Endothelial cell of umbilical vein (primary cell): ENCODE measurements at regions not wholly inside any gene's neighbourhood (a gene's known extent, or its start where the extent isn't known, plus 50 kb on each side); places are given as distances from the start of the nearest gene placed in this dataset.

Experiments
- BruUV-seq: library from RNA; stranded (reverse); fragments of 400-500 nt; replicated peaks from 2 replicates; lab custom pipeline; 2021; lab: Mats Ljungman, UMichigan
- CTCF ChIA-PET: fragments of 300-600, 350-600 bp; sonication (Branson Sonifier 250); formaldehyde crosslinking; loops from one replicate; lab custom pipeline; 2021; ENCODE audit warnings: antibody characterized with exemption, inconsistent platforms; lab: Charles Lee
- POLR2A ChIA-PET: fragments of 300-600, 350-600 bp; sonication (Branson Sonifier 250); formaldehyde crosslinking; loops from one replicate; lab custom pipeline; 2021; ENCODE audit warnings: antibody characterized with exemption, inconsistent platforms; lab: Charles Lee
- DNase-seq: peaks from one replicate; pipeline ENCODE4 v3.0.0-alpha.2; 2011; ENCODE audit warnings: low read depth, low spot score
- FAIRE-seq: peaks from 2 replicates; lab custom pipeline; 2011; peaks lifted over from hg19 to GRCh38; lab: Jason Lieb, UNC
- H2AFZ ChIP-seq: 2 replicates; pipeline ENCODE4 v1.6.0; 2012; ENCODE audit warnings: low read depth, low read length, control low read depth, inconsistent platforms
- H3K27ac ChIP-seq: 2 replicates; pipeline ENCODE4 v1.5.1; 2011; ENCODE audit warnings: low read depth, mild to moderate bottlenecking, control low read depth, low read length, moderate library complexity; ENCODE audit not compliant: insufficient read depth
- H3K27me3 ChIP-seq, 2 experiments: 2 replicates each; pipeline versions ENCODE4 v1.6.0 to v1.6.1; 2011; ENCODE audit warnings: low read length in 2 of 2, mixed read lengths in 1 of 2; ENCODE audit not compliant: control insufficient read depth in 2 of 2, insufficient read depth in 2 of 2
- H3K36me3 ChIP-seq, 2 experiments: 2 replicates in 1 of 2; 3 replicates in 1 of 2; pipeline ENCODE4 v1.5.1; 2011; ENCODE audit warnings: low read length in 2 of 2, mild to moderate bottlenecking in 1 of 2, moderate library complexity in 1 of 2; ENCODE audit not compliant: control insufficient read depth in 2 of 2, insufficient read depth in 2 of 2; ENCODE audit errors: extremely low read depth in 1 of 2
- H3K4me1 ChIP-seq: 3 replicates; pipeline ENCODE4 v1.5.1; 2011; ENCODE audit warnings: mild to moderate bottlenecking, low read length; ENCODE audit not compliant: control insufficient read depth, insufficient read depth; ENCODE audit errors: extremely low read depth
- H3K4me2 ChIP-seq: 2 replicates; pipeline ENCODE4 v1.6.1; 2011; ENCODE audit warnings: low read length, control low read depth, mixed read lengths; ENCODE audit not compliant: insufficient read depth
- H3K4me3 ChIP-seq, 3 experiments: fragments of 200-600 bp in 1 of 3; sonication (generic), shearing (Covaris generic) in 1 of 3; replicated peaks in 1 of 3; 2 replicates each; pipeline ENCODE4 v1.5.1; 2011 to 2016; ENCODE audit warnings: control low read depth in 3 of 3, low read length in 3 of 3, mild to moderate bottlenecking in 2 of 3, inconsistent platforms in 1 of 3, low read depth in 1 of 3, moderate library complexity in 1 of 3; ENCODE audit not compliant: insufficient read depth in 1 of 3
- H3K79me2 ChIP-seq: 2 replicates; pipeline ENCODE4 v1.6.0; 2012; ENCODE audit warnings: low read length, inconsistent platforms; ENCODE audit not compliant: control insufficient read depth, insufficient read depth
- H3K9ac ChIP-seq: replicated peaks from 2 replicates; pipeline ENCODE3; 2011; ENCODE audit warnings: low read length, control low read depth; ENCODE audit not compliant: insufficient read depth; ENCODE audit errors: extremely low read depth
- H3K9me1 ChIP-seq: replicated peaks from 3 replicates; pipeline ENCODE4 v1.6.0; 2011; ENCODE audit warnings: mild to moderate bottlenecking, low read length; ENCODE audit not compliant: control insufficient read depth, insufficient read depth; ENCODE audit errors: extremely low read depth
- H3K9me3 ChIP-seq: replicated peaks from 2 replicates; pipeline ENCODE4 v1.5.1; 2012; ENCODE audit warnings: low read length, inconsistent platforms; ENCODE audit not compliant: control insufficient read depth, insufficient read depth
- H4K20me1 ChIP-seq: replicated peaks from 2 replicates; pipeline ENCODE3; 2011; ENCODE audit warnings: mild to moderate bottlenecking, low read length; ENCODE audit not compliant: control insufficient read depth, insufficient read depth; ENCODE audit errors: extremely low read depth
- EZH2 ChIP-seq: IDR thresholded peaks from 2 replicates; pipeline ENCODE4 v1.6.1; 2012; ENCODE audit warnings: borderline replicate concordance, low read depth, mild to moderate bottlenecking, moderate library complexity, low read length, inconsistent platforms; ENCODE audit not compliant: severe bottlenecking
- FOS ChIP-seq: IDR thresholded peaks from 2 replicates; pipeline ENCODE4 v1.6.1; 2011; ENCODE audit warnings: mild to moderate bottlenecking, low read length, moderate library complexity, borderline replicate concordance; ENCODE audit not compliant: insufficient read depth
- GATA2 ChIP-seq: IDR thresholded peaks from 2 replicates; pipeline ENCODE4 v1.7.0; 2011; ENCODE audit warnings: low read depth, mild to moderate bottlenecking, moderate library complexity, mixed read lengths, low read length; ENCODE audit not compliant: insufficient read length, insufficient read depth
- JUN ChIP-seq: IDR thresholded peaks from 2 replicates; pipeline ENCODE4 v1.6.1; 2011; ENCODE audit warnings: borderline replicate concordance, low read depth; ENCODE audit not compliant: insufficient read length, insufficient read depth
- MAX ChIP-seq: IDR thresholded peaks from 2 replicates; pipeline ENCODE4 v1.6.1; 2011; ENCODE audit not compliant: insufficient read depth, insufficient read length
- MYC ChIP-seq: IDR thresholded peaks from one replicate; pipeline ENCODE4 v1.6.1; 2011; ENCODE audit warnings: mild to moderate bottlenecking, low read depth, low read length
- POLR2A ChIP-seq: IDR thresholded peaks from 2 replicates; pipeline ENCODE4 v1.6.1; 2012; ENCODE audit warnings: low read depth, mild to moderate bottlenecking, control low read depth, low read length
- POLR2AphosphoS5 ChIP-seq: IDR thresholded peaks from 2 replicates; pipeline ENCODE4 v1.6.1; 2012; ENCODE audit warnings: low read depth, mild to moderate bottlenecking, control low read depth, low read length, moderate library complexity; ENCODE audit not compliant: insufficient read depth
- dilution Hi-C: fragments of 300-500 bp; cut with MboI; formaldehyde crosslinking; loops from one replicate; pipeline ENCODE4 v1.15.0; 2019; ENCODE audit warnings: low sequenced_read_pairs; ENCODE audit not compliant: extremely low pct_ligation_motif_present
- intact Hi-C: fragments of 100-400 bp; cut with micrococcal nuclease; formaldehyde crosslinking; loops from one replicate; pipeline ENCODE4 v1.10.0; 2022
- TF ChIP-seq, protein P1 (sequence below), 2 donors: IDR thresholded peaks; 1 replicate in 1 of 2; 2 replicates in 1 of 2; pipeline ENCODE4 v1.5.1; 2011; ENCODE audit warnings: low read length in 2 of 2, mild to moderate bottlenecking in 2 of 2, moderate library complexity in 2 of 2, control low read depth in 1 of 2, inconsistent platforms in 1 of 2, low read depth in 1 of 2; ENCODE audit not compliant: insufficient read depth in 1 of 2; ENCODE audit errors: extremely low read depth in 1 of 2

- no TSS peak for BruUV-seq
- Histone ChIP-seq H3K79me2 (no peaks in the 10 kb centered on the region), H3K27me3 (no peaks in the 10 kb centered on the region), H3K4me1 (peaks cover 6% of the 10 kb centered on the region), H3K9me1 (no peaks in the 10 kb centered on the region), H3K9ac (no peak overlapping the region), H3K36me3 (no peaks in the 10 kb centered on the region), H4K20me1 (no peaks in the 10 kb centered on the region), H2AFZ (no peak overlapping the region), H3K4me3 (no peak overlapping the region), H3K4me2 (no peak overlapping the region), H3K27ac (no peak overlapping the region), H3K9me3 (no peaks in the 10 kb centered on the region)
- ChIA-PET CTCF (no interaction called here), POLR2A (no interaction called here)
- intact Hi-C loops (no loop called here), dilution Hi-C loops (no loop called here)
- DNase-seq, result no peak
- no peak for FAIRE-seq
- TF ChIP-seq POLR2AphosphoS5, result no peak
- no peak for TF ChIP-seq JUN
- TF ChIP-seq GATA2, result no peak
- TF ChIP-seq POLR2A, result no peak
- no peak for TF ChIP-seq FOS
- no peak for TF ChIP-seq MYC
Observed at GRCh38 chr15:66897416-66897815, 168.0 kb upstream of the SMAD3 start.

DNA sequence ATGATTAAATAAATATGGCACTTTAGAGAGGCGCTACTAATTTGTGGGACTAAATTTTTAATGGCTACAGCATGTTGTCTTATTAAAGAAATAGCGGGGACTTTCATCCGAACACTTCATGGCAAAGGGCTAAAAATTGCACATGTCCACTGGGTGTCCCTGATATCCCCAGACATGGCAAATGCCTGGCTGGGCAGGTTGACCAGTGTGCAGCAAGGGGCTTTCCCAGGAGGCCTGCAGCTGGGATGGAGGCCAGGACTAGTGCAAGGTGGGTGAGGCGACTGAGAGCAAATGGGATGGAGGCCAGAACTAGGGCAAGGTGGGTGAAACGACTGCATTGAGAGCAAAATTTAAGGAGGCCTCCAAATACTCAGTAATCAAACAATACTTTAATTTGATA lies 167.4 kb upstream of the SMAD3 start:
- ChIA-PET CTCF (no interaction called here), POLR2A (no interaction called here)
- dilution Hi-C loops (no loop called here), intact Hi-C loops (no loop called here)
- no peaks in the 10 kb centered on the region for H3K9me1 ChIP-seq
- no peaks in the 10 kb centered on the region for H3K36me3 ChIP-seq
- no peak overlapping the region for H3K4me2 ChIP-seq
- TF ChIP-seq MAX (no peak), FOS (no peak), JUN (no peak), POLR2AphosphoS5 (no peak), POLR2A (no peak), GATA2 (no peak), MYC (no peak), EZH2 (no peak)
- TF ChIP-seq, protein P1, sequence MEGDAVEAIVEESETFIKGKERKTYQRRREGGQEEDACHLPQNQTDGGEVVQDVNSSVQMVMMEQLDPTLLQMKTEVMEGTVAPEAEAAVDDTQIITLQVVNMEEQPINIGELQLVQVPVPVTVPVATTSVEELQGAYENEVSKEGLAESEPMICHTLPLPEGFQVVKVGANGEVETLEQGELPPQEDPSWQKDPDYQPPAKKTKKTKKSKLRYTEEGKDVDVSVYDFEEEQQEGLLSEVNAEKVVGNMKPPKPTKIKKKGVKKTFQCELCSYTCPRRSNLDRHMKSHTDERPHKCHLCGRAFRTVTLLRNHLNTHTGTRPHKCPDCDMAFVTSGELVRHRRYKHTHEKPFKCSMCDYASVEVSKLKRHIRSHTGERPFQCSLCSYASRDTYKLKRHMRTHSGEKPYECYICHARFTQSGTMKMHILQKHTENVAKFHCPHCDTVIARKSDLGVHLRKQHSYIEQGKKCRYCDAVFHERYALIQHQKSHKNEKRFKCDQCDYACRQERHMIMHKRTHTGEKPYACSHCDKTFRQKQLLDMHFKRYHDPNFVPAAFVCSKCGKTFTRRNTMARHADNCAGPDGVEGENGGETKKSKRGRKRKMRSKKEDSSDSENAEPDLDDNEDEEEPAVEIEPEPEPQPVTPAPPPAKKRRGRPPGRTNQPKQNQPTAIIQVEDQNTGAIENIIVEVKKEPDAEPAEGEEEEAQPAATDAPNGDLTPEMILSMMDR (IDR thresholded peaks at IDR 0.05; ENCODE audit: extremely low read depth in 1 of 2, insufficient read depth in 1 of 2, low read depth in 1 of 2, low read length in 2 of 2), result no peak
- FAIRE-seq (no peak), DNase-seq (no peak)
- H3K4me3 ChIP-seq, result no peak overlapping the region
- H3K9ac ChIP-seq, result no peak overlapping the region
- H3K79me2 ChIP-seq, result no peaks in the 10 kb centered on the region
- no peaks in the 10 kb centered on the region for H3K9me3 ChIP-seq
- H3K4me1 ChIP-seq, result peaks cover 6% of the 10 kb centered on the region
- H4K20me1 ChIP-seq, result no peaks in the 10 kb centered on the region
- no peaks in the 10 kb centered on the region for H3K27me3 ChIP-seq
- BruUV-seq, result no TSS peak
- H2AFZ ChIP-seq, result no peak overlapping the region
- H3K27ac ChIP-seq, result no peak overlapping the region
